Neural progenitor cell (in vitro differentiated cells): ENCODE measurements at regions not wholly inside any gene's neighbourhood (a gene's known extent, or its start where the extent isn't known, plus 50 kb on each side); places are given as distances from the start of the nearest gene placed in this dataset.

Experiments used
- DNase-seq: peaks from one replicate; pipeline ENCODE4 v3.0.0-alpha.2; 2016; ENCODE audit warnings: low spot score
- H2AFZ ChIP-seq: fragments of 200-600 bp; sonication (generic); replicated peaks from 2 replicates; pipeline ENCODE4 v1.6.1; 2016; ENCODE audit warnings: antibody characterized with exemption
- H3F3A ChIP-seq: fragments of 200-600 bp; sonication (generic); 2 replicates; pipeline ENCODE4 v1.6.1; 2016; ENCODE audit warnings: antibody characterized with exemption, low read depth
- H3K27ac ChIP-seq: fragments of 200-600 bp; sonication (generic); 2 replicates; pipeline ENCODE4 v1.5.1; 2016; ENCODE audit warnings: mild to moderate bottlenecking
- H3K27me3 ChIP-seq: fragments of 200-600 bp; sonication (generic); 2 replicates; pipeline ENCODE4 v1.6.1; 2016; ENCODE audit warnings: mild to moderate bottlenecking, moderate library complexity
- H3K36me3 ChIP-seq: fragments of 200-600 bp; sonication (generic); 2 replicates; pipeline ENCODE4 v1.5.1; 2016
- H3K4me1 ChIP-seq: fragments of 200-600 bp; sonication (generic); 2 replicates; pipeline ENCODE4 v1.6.1; 2016; ENCODE audit warnings: mixed run types
- H3K4me2 ChIP-seq: fragments of 200-600 bp; sonication (generic); 2 replicates; pipeline ENCODE4 v1.6.1; 2016
- H3K4me3 ChIP-seq: fragments of 200-600 bp; sonication (generic); 2 replicates; pipeline ENCODE4 v1.5.1; 2016
- H3K79me2 ChIP-seq: fragments of 200-600 bp; sonication (generic); 2 replicates; pipeline ENCODE4 v1.6.1; 2016; ENCODE audit warnings: low read depth
- H3K9ac ChIP-seq: fragments of 200-600 bp; sonication (generic); 2 replicates; pipeline ENCODE4 v1.6.1; 2016
- H3K9me3 ChIP-seq: fragments of 200-600 bp; sonication (generic); 2 replicates; pipeline ENCODE4 v1.5.1; 2016; ENCODE audit warnings: low read depth
- H4K20me1 ChIP-seq: fragments of 200-600 bp; sonication (generic); 2 replicates; pipeline ENCODE4 v1.6.1; 2016; ENCODE audit warnings: low read depth
- H3K27ac Mint-ChIP-seq: 3 replicates; pipeline ENCODE4 v1.8.0; 2021; ENCODE audit warnings: mixed read lengths
- H3K27me3 Mint-ChIP-seq: 2 replicates; pipeline ENCODE4 v1.8.0; 2022; ENCODE audit warnings: low read depth, mild to moderate bottlenecking, inconsistent platforms, moderate library complexity, mixed read lengths; ENCODE audit not compliant: insufficient read depth
- H3K36me3 Mint-ChIP-seq: 3 replicates; pipeline ENCODE4 v1.8.0; 2021; ENCODE audit warnings: mixed read lengths
- H3K4me1 Mint-ChIP-seq: 3 replicates; pipeline ENCODE4 v1.8.0; 2021; ENCODE audit warnings: mixed read lengths
- H3K4me3 Mint-ChIP-seq: 3 replicates; pipeline ENCODE4 v1.8.0; 2021; ENCODE audit warnings: mild to moderate bottlenecking, moderate library complexity, mixed read lengths
- H3K9me3 Mint-ChIP-seq: 3 replicates; pipeline ENCODE4 v1.8.0; 2020; ENCODE audit warnings: mixed read lengths
- CTCF ChIP-seq: fragments of 200-600 bp; sonication (generic); IDR thresholded peaks from 2 replicates; pipeline ENCODE4 v1.5.1; 2017; ENCODE audit warnings: antibody characterized with exemption, mild to moderate bottlenecking
- EZH2 ChIP-seq: fragments of 200-600 bp; sonication (generic); IDR thresholded peaks from 2 replicates; pipeline ENCODE4 v1.6.1; 2017; ENCODE audit warnings: antibody characterized with exemption, mild to moderate bottlenecking, moderate library complexity
- EZH2phosphoT487 ChIP-seq: fragments of 200-600 bp; sonication (generic); IDR thresholded peaks from 2 replicates; pipeline ENCODE4 v1.6.1; 2017; ENCODE audit warnings: antibody characterized with exemption

GRCh38 chr5:6829150-6829784 lies 116.0 kb downstream of the TENT4A start:
- no peaks in the 10 kb centered on the region for H3K27me3 ChIP-seq

DNA sequence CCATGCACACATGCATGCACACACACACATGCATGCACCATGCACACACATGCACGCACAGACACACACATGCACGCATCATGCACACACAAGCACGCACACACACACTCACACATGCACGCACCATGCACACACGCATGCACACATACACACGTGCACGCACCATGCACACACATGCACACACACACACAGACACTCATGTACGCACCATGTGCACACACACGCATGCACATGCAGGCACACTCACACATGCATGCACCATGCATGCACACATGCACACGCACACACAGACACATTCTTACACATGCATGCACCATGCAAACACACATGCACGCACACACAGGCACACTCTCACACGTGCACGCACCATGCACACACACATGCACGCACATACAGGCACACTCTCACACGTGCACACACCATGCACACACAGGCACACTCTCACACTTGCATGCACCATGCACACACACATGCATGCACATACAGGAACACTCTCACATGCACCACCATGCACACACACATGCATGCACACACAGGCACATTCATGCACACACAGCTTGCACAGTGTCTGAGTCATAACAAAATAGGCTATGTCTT lies 117.5 kb downstream of the TENT4A start:
- no peaks in the 10 kb centered on the region for H4K20me1 ChIP-seq
- TF ChIP-seq EZH2phosphoT487 (no peak), CTCF (no peak), EZH2 (no peak)
- Mint-ChIP-seq H3K9me3 (peaks cover 4% of the 10 kb centered on the region), H3K27ac (peak overlapping the region; percentile 36), H3K36me3 (no peaks in the 10 kb centered on the region), H3K4me3 (peak overlapping the region; percentile 33), H3K27me3 (peaks cover 6% of the 10 kb centered on the region), H3K4me1 (peaks cover 9% of the 10 kb centered on the region)
- no peaks in the 10 kb centered on the region for H3K36me3 ChIP-seq
- no peak overlapping the region for H3K4me3 ChIP-seq
- no peaks in the 10 kb centered on the region for H3K27me3 ChIP-seq
- no peak overlapping the region for H3K9ac ChIP-seq
- no peak overlapping the region for H3K27ac ChIP-seq
- H3K79me2 ChIP-seq, result no peaks in the 10 kb centered on the region
- H3F3A ChIP-seq, result no peaks in the 10 kb centered on the region
- H2AFZ ChIP-seq, result no peak overlapping the region
- H3K9me3 ChIP-seq, result no peaks in the 10 kb centered on the region
- H3K4me2 ChIP-seq, result no peak overlapping the region
- no peak for DNase-seq
- H3K4me1 ChIP-seq, result no peaks in the 10 kb centered on the region

More at GRCh38 chr5:6829150-6829784, 116.0 kb downstream of the TENT4A start:
- Histone ChIP-seq H3K4me1 (no peaks in the 10 kb centered on the region), H3K79me2 (no peaks in the 10 kb centered on the region), H3K9ac (no peak overlapping the region), H3K27ac (no peak overlapping the region), H3K4me2 (no peak overlapping the region), H4K20me1 (no peaks in the 10 kb centered on the region), H3K4me3 (no peak overlapping the region), H3K9me3 (no peaks in the 10 kb centered on the region), H3K36me3 (no peaks in the 10 kb centered on the region), H3F3A (no peaks in the 10 kb centered on the region), H2AFZ (no peak overlapping the region)
- no peaks in the 10 kb centered on the region for H3K36me3 Mint-ChIP-seq
- H3K9me3 Mint-ChIP-seq, result peaks cover 4% of the 10 kb centered on the region
- no peak for TF ChIP-seq EZH2
- no peak for TF ChIP-seq EZH2phosphoT487
- no peak for TF ChIP-seq CTCF
- H3K27me3 Mint-ChIP-seq, result peaks cover 6% of the 10 kb centered on the region
- no peak for DNase-seq
- H3K4me3 Mint-ChIP-seq, result no peak overlapping the region
- no peak overlapping the region for H3K27ac Mint-ChIP-seq
- H3K4me1 Mint-ChIP-seq, result peaks cover 9% of the 10 kb centered on the region

GRCh38 chr5:6831678-6832671 lies 118.7 kb downstream of the TENT4A start:
- no peak for DNase-seq
- no peaks in the 10 kb centered on the region for H3F3A ChIP-seq
- no peaks in the 10 kb centered on the region for H3K27me3 ChIP-seq
- no peak overlapping the region for H3K4me3 ChIP-seq
- Mint-ChIP-seq H3K4me1 (peaks cover 7% of the 10 kb centered on the region), H3K36me3 (no peaks in the 10 kb centered on the region), H3K27me3 (peaks cover 8% of the 10 kb centered on the region), H3K27ac (no peak overlapping the region), H3K9me3 (peaks cover 6% of the 10 kb centered on the region), H3K4me3 (no peak overlapping the region)
- H3K9me3 ChIP-seq, result no peaks in the 10 kb centered on the region
- H3K27ac ChIP-seq, result no peak overlapping the region
- TF ChIP-seq CTCF (no peak), EZH2phosphoT487 (no peak), EZH2 (no peak)
- H3K4me1 ChIP-seq, result no peaks in the 10 kb centered on the region
- no peak overlapping the region for H3K4me2 ChIP-seq
- no peak overlapping the region for H3K9ac ChIP-seq
- no peaks in the 10 kb centered on the region for H4K20me1 ChIP-seq
- H3K79me2 ChIP-seq, result no peaks in the 10 kb centered on the region
- no peaks in the 10 kb centered on the region for H3K36me3 ChIP-seq
- no peak overlapping the region for H2AFZ ChIP-seq
